ENCODE measurements at regions not wholly inside any gene's neighbourhood (a gene's known extent, or its start where the extent isn't known, plus 50 kb on each side); places are given as distances from the start of the nearest gene placed in this dataset.

DNA sequence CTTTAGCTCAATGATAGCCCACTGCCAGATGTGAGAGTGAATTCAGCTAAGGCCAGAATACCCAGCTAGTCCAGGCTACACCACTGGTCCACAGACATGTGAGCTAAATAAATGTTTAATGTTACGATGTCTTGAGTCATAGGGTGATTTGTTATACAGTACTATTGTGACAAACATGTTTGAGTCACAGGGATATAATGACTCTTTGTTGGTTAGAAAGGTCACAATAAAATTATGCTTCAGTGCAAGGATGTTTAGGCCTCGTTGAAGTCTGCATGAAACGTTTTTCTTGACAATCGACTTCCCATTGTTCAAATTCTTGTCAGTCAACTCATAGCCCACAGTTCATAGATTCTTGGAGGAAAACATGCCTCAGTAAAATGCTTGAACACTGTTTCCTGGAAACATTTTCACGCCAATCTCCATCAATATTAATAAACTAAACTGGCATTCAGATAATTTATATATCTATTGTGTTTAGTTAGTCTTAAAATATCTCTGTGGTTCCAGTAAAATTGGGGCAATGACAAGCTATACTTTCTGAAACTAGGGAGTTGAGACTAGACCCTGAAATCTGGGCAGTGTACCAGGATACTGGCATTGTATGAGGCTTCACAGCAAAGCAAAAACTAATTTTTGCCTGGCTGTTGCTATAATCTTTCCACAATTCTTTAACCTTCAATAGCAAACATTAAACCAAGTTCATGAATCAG is 650.8 kb upstream of the KIRREL3 start:
- no peak for TF ChIP-seq CTCF (IDR thresholded peaks at IDR 0.05)
- TF ChIP-seq POLR2A (IDR thresholded peaks at IDR 0.05): no peak

All from uterus (tissue), 2 donors.